ENCODE measurements at regions not wholly inside any gene's neighbourhood (a gene's known extent, or its start where the extent isn't known, plus 50 kb on each side); places are given as distances from the start of the nearest gene placed in this dataset.
"Not testable (repeated sequence)": the region's sequence is repeated elsewhere in the genome, so short reads cannot be mapped to it uniquely, and the experiment has no call there.

GRCh38 chr16:18142066-18142465, 194.5 kb downstream of the NPIPA8 start:
- TF ChIP-seq, protein P1, sequence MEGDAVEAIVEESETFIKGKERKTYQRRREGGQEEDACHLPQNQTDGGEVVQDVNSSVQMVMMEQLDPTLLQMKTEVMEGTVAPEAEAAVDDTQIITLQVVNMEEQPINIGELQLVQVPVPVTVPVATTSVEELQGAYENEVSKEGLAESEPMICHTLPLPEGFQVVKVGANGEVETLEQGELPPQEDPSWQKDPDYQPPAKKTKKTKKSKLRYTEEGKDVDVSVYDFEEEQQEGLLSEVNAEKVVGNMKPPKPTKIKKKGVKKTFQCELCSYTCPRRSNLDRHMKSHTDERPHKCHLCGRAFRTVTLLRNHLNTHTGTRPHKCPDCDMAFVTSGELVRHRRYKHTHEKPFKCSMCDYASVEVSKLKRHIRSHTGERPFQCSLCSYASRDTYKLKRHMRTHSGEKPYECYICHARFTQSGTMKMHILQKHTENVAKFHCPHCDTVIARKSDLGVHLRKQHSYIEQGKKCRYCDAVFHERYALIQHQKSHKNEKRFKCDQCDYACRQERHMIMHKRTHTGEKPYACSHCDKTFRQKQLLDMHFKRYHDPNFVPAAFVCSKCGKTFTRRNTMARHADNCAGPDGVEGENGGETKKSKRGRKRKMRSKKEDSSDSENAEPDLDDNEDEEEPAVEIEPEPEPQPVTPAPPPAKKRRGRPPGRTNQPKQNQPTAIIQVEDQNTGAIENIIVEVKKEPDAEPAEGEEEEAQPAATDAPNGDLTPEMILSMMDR (IDR thresholded peaks at IDR 0.05 in 4 of 5, conservative IDR thresholded peaks at IDR 0.05 in 1 of 5), result not testable (repeated sequence)
- not testable (repeated sequence) for TF ChIP-seq POLR2A (IDR thresholded peaks at IDR 0.05)
